BLaER1 treated with 17β-estradiol and CSF1 and Interleukin-3, amounts not matched to agents 10 nM and 100 nM (cell line): ENCODE measurements at regions not wholly inside any gene's neighbourhood (a gene's known extent, or its start where the extent isn't known, plus 50 kb on each side); places are given as distances from the start of the nearest gene placed in this dataset.

Experiments
- H3K27ac ChIP-seq, 11 experiments: shearing (Covaris generic); formaldehyde crosslinking; 2 replicates each; pipeline ENCODE4 v1.8.1; 2022
- H3K27me3 ChIP-seq, 11 experiments: shearing (Covaris generic); formaldehyde crosslinking; 2 replicates each; pipeline ENCODE4 v1.8.1; 2022
- H3K36me3 ChIP-seq, 11 experiments: shearing (Covaris generic); formaldehyde crosslinking; 2 replicates each; pipeline ENCODE4 v1.8.1; 2022
- H3K4me1 ChIP-seq, 10 experiments: shearing (Covaris generic); formaldehyde crosslinking; 2 replicates each; pipeline ENCODE4 v1.8.1; 2022
- H3K4me2 ChIP-seq, 11 experiments: shearing (Covaris generic); formaldehyde crosslinking; 2 replicates each; pipeline ENCODE4 v1.8.1; 2022
- H3K4me3 ChIP-seq, 10 experiments: shearing (Covaris generic); formaldehyde crosslinking; 2 replicates each; pipeline ENCODE4 v1.8.1; 2022
- H3K9ac ChIP-seq, 11 experiments: shearing (Covaris generic); formaldehyde crosslinking; 2 replicates each; pipeline ENCODE4 v1.8.1; 2022
- H3K9me3 ChIP-seq, 11 experiments: shearing (Covaris generic); formaldehyde crosslinking; replicated peaks in 1 of 11; 2 replicates each; pipeline ENCODE4 v1.8.1; 2022
- H4K20me1 ChIP-seq, 11 experiments: shearing (Covaris generic); formaldehyde crosslinking; 2 replicates each; pipeline ENCODE4 v1.8.1; 2022
- Cebpa-rat ChIP-seq, 11 experiments: shearing (Covaris generic); IDR thresholded peaks; 2 replicates each; pipeline ENCODE4 v1.8.1; 2022

GRCh38 chr3:63067999-63068645 lies 192.9 kb upstream of the CADPS start:
- Histone ChIP-seq H3K4me2 (no peak overlapping the region), H3K9me3 (no peaks in the 10 kb centered on the region), H3K4me1 (peaks cover 0 to 20% (median 0%) of the 10 kb centered on the region in 10 experiments; a peak in 6 of 20 replicates), H3K27ac (no peak overlapping the region), H3K36me3 (no peaks in the 10 kb centered on the region), H3K9ac (no peak overlapping the region), H4K20me1 (no peaks in the 10 kb centered on the region; a peak in 1 of 22 replicates), H3K4me3 (no peak overlapping the region), H3K27me3 (no peaks in the 10 kb centered on the region)
- TF ChIP-seq Cebpa-rat (IDR thresholded peaks at IDR 0.05) = no peak

GRCh38 chr3:63069806-63070475 lies 194.7 kb upstream of the CADPS start:
- Histone ChIP-seq H3K4me1 (peaks cover 0 to 5% (median 0%) of the 10 kb centered on the region in 10 experiments; a peak in 5 of 20 replicates), H3K36me3 (no peaks in the 10 kb centered on the region), H3K4me2 (no peak overlapping the region), H4K20me1 (no peaks in the 10 kb centered on the region; a peak in 1 of 22 replicates), H3K9ac (no peak overlapping the region), H3K9me3 (no peaks in the 10 kb centered on the region), H3K4me3 (no peak overlapping the region), H3K27me3 (no peaks in the 10 kb centered on the region), H3K27ac (no peak overlapping the region)
- no peak for TF ChIP-seq Cebpa-rat (IDR thresholded peaks at IDR 0.05)

GRCh38 chr3:63070476-63070810 lies 195.2 kb upstream of the CADPS start:
- no peaks in the 10 kb centered on the region for H3K4me1 ChIP-seq
- TF ChIP-seq Cebpa-rat (IDR thresholded peaks at IDR 0.05) = no peak
- no peaks in the 10 kb centered on the region; a peak in 1 of 22 replicates for H4K20me1 ChIP-seq
- no peaks in the 10 kb centered on the region for H3K9me3 ChIP-seq
- no peak overlapping the region for H3K27ac ChIP-seq
- H3K9ac ChIP-seq = no peak overlapping the region
- H3K4me2 ChIP-seq = no peak overlapping the region
- H3K27me3 ChIP-seq = no peaks in the 10 kb centered on the region
- H3K36me3 ChIP-seq = no peaks in the 10 kb centered on the region
- no peak overlapping the region for H3K4me3 ChIP-seq

- H3K9ac ChIP-seq = no peak overlapping the region
- no peak overlapping the region for H3K27ac ChIP-seq
- no peaks in the 10 kb centered on the region for H4K20me1 ChIP-seq
- no peaks in the 10 kb centered on the region for H3K36me3 ChIP-seq
- H3K27me3 ChIP-seq = no peaks in the 10 kb centered on the region
- H3K4me2 ChIP-seq = no peak overlapping the region
- H3K9me3 ChIP-seq = no peaks in the 10 kb centered on the region
- no peak for TF ChIP-seq Cebpa-rat (IDR thresholded peaks at IDR 0.05)
- no peaks in the 10 kb centered on the region for H3K4me1 ChIP-seq
- H3K4me3 ChIP-seq = no peak overlapping the region
Measured at GRCh38 chr3:63076357-63076756, 201.1 kb upstream of the CADPS start.

- TF ChIP-seq Cebpa-rat (IDR thresholded peaks at IDR 0.05) = no peak
- Histone ChIP-seq H3K4me2 (no peak overlapping the region), H3K4me3 (no peak overlapping the region), H4K20me1 (no peaks in the 10 kb centered on the region), H3K4me1 (no peaks in the 10 kb centered on the region), H3K27ac (no peak overlapping the region), H3K9me3 (peaks cover 0 to 20% (median 0%) of the 10 kb centered on the region in 11 experiments; a peak in 4 of 22 replicates), H3K9ac (no peak overlapping the region), H3K27me3 (no peaks in the 10 kb centered on the region), H3K36me3 (no peaks in the 10 kb centered on the region)
Measured at GRCh38 chr3:63086190-63086589, 191.9 kb upstream of the SYNPR start.

- no peak overlapping the region for H3K4me3 ChIP-seq
- H3K27ac ChIP-seq = no peak overlapping the region
- no peak overlapping the region for H3K9ac ChIP-seq
Measured at GRCh38 chr3:63089007-63089750, 188.9 kb upstream of the SYNPR start.

GRCh38 chr3:63089751-63090132 lies 188.4 kb upstream of the SYNPR start:
- H3K27me3 ChIP-seq = no peaks in the 10 kb centered on the region
- H3K4me3 ChIP-seq = no peak overlapping the region
- no peaks in the 10 kb centered on the region for H3K9me3 ChIP-seq
- H3K4me2 ChIP-seq = no peak overlapping the region
- no peaks in the 10 kb centered on the region for H3K36me3 ChIP-seq
- H4K20me1 ChIP-seq = no peaks in the 10 kb centered on the region
- H3K4me1 ChIP-seq = no peaks in the 10 kb centered on the region
- no peak overlapping the region for H3K9ac ChIP-seq
- H3K27ac ChIP-seq = no peak overlapping the region
- TF ChIP-seq Cebpa-rat (IDR thresholded peaks at IDR 0.05) = no peak

More at GRCh38 chr3:63089007-63089750, 188.9 kb upstream of the SYNPR start:
- H3K4me2 ChIP-seq = 0 out of 22 replicates have a peak overlapping the region, but pooled peaks of 1 of the 11 experiments have one; percentile 20
- no peaks in the 10 kb centered on the region for H3K27me3 ChIP-seq
- H4K20me1 ChIP-seq = no peaks in the 10 kb centered on the region
- H3K9me3 ChIP-seq = no peaks in the 10 kb centered on the region
- TF ChIP-seq Cebpa-rat (IDR thresholded peaks at IDR 0.05) = 0 out of 22 replicates have a peak, but pooled peaks of 1 of the 11 experiments have one; percentile 20
- H3K36me3 ChIP-seq = no peaks in the 10 kb centered on the region
- no peaks in the 10 kb centered on the region for H3K4me1 ChIP-seq

GRCh38 chr3:63090656-63091055 lies 187.5 kb upstream of the SYNPR start:
- no peaks in the 10 kb centered on the region for H3K4me1 ChIP-seq
- no peaks in the 10 kb centered on the region for H3K36me3 ChIP-seq
- H3K9ac ChIP-seq = no peak overlapping the region
- H3K4me3 ChIP-seq = no peak overlapping the region
- no peaks in the 10 kb centered on the region for H3K9me3 ChIP-seq
- no peaks in the 10 kb centered on the region for H3K27me3 ChIP-seq
- no peak overlapping the region for H3K4me2 ChIP-seq
- H4K20me1 ChIP-seq = no peaks in the 10 kb centered on the region
- H3K27ac ChIP-seq = no peak overlapping the region
- no peak for TF ChIP-seq Cebpa-rat (IDR thresholded peaks at IDR 0.05)

- no peaks in the 10 kb centered on the region for H4K20me1 ChIP-seq
Measured at GRCh38 chr3:63092515-63092914, 185.6 kb upstream of the SYNPR start.

More at GRCh38 chr3:63092515-63092914, 185.6 kb upstream of the SYNPR start:
- Histone ChIP-seq H3K4me3 (no peak overlapping the region), H3K36me3 (no peaks in the 10 kb centered on the region), H3K4me2 (no peak overlapping the region), H3K27me3 (no peaks in the 10 kb centered on the region), H3K9ac (no peak overlapping the region), H3K4me1 (no peaks in the 10 kb centered on the region), H3K9me3 (no peaks in the 10 kb centered on the region; a peak in 1 of 22 replicates), H3K27ac (no peak overlapping the region)
- no peak for TF ChIP-seq Cebpa-rat (IDR thresholded peaks at IDR 0.05)
